HG03135 (cell line): ENCODE measurements at regions not wholly inside any gene's neighbourhood (a gene's known extent, or its start where the extent isn't known, plus 50 kb on each side); places are given as distances from the start of the nearest gene placed in this dataset.
"Not testable (repeated sequence)": the region's sequence is repeated elsewhere in the genome, so short reads cannot be mapped to it uniquely, and the experiment has no call there.

Experiments used
- ATAC-seq: cut with Tn5 transposase; IDR thresholded peaks from one replicate; pipeline ENCODE4 v1.9.1; 2021; ENCODE audit warnings: mild to moderate bottlenecking, moderate library complexity; ENCODE audit not compliant: unreplicated experiment

- no peak for ATAC-seq
These were observed 75.1 kb downstream of the HAUS1 start for GRCh38 chr18:46179306-46179705.

- ATAC-seq = no peak
These were observed 78.6 kb downstream of the HAUS1 start for GRCh38 chr18:46182633-46183358.

- not testable (repeated sequence) for ATAC-seq
These were observed 80.1 kb downstream of the HAUS1 start for GRCh38 chr18:46184296-46184695.

- no peak for ATAC-seq
These were observed 80.5 kb downstream of the HAUS1 start for GRCh38 chr18:46184727-46185126.

GRCh38 chr18:46190667-46191066 is 86.5 kb downstream of the HAUS1 start:
- ATAC-seq = no peak

- ATAC-seq = no peak
These were observed 92.5 kb downstream of the HAUS1 start for GRCh38 chr18:46196627-46197243.

- ATAC-seq = no peak
These were observed 95.4 kb downstream of the HAUS1 start for GRCh38 chr18:46199515-46200147.

GRCh38 chr18:46200178-46201055 is 96.2 kb downstream of the HAUS1 start:
- not testable (repeated sequence) for ATAC-seq

GRCh38 chr18:46204143-46204542 is 100.0 kb downstream of the HAUS1 start:
- no peak for ATAC-seq

GRCh38 chr18:46207985-46208384 is 103.8 kb downstream of the HAUS1 start:
- ATAC-seq = no peak

GRCh38 chr18:46209161-46209560 is 105.0 kb downstream of the HAUS1 start:
- ATAC-seq = no peak

- ATAC-seq = no peak
These were observed 107.6 kb downstream of the HAUS1 start for GRCh38 chr18:46211816-46212215.

- no peak for ATAC-seq
These were observed 108.2 kb downstream of the HAUS1 start for GRCh38 chr18:46212398-46212797.

- ATAC-seq = no peak
These were observed 109.1 kb downstream of the HAUS1 start for GRCh38 chr18:46213295-46213694.

- no peak for ATAC-seq
These were observed 110.2 kb downstream of the HAUS1 start for GRCh38 chr18:46214435-46214834.

- ATAC-seq = no peak
These were observed 111.9 kb downstream of the HAUS1 start for GRCh38 chr18:46215902-46216723.

GRCh38 chr18:46220116-46220515 is 115.9 kb downstream of the HAUS1 start:
- ATAC-seq = no peak

- no peak for ATAC-seq
These were observed 117.9 kb downstream of the HAUS1 start for GRCh38 chr18:46222093-46222492.

GRCh38 chr18:46222710-46223360 is 118.7 kb downstream of the HAUS1 start:
- ATAC-seq = no peak
